Epithelial cell of proximal tubule (primary cell): ENCODE measurements at regions not wholly inside any gene's neighbourhood (a gene's known extent, or its start where the extent isn't known, plus 50 kb on each side); places are given as distances from the start of the nearest gene placed in this dataset.

Source experiments
- DNase-seq: peaks from one replicate; pipeline ENCODE4 v3.0.0-alpha.2; 2011; ENCODE audit warnings: low read depth
- H3K4me3 ChIP-seq: 2 replicates; pipeline ENCODE4 v1.5.1; 2011; ENCODE audit warnings: low read depth, mild to moderate bottlenecking, low read length
- CTCF ChIP-seq: conservative IDR thresholded peaks from 2 replicates; pipeline ENCODE4 v1.5.1; 2012; ENCODE audit warnings: low read depth, mild to moderate bottlenecking, low read length

- no peak for DNase-seq
- H3K4me3 ChIP-seq, result no peak overlapping the region
- no peak for TF ChIP-seq CTCF
Measured at GRCh38 chr13:110808138-110808537, 94.6 kb downstream of the ING1 start.

GRCh38 chr13:110809871-110810486 lies 96.5 kb downstream of the ING1 start:
- DNase-seq, result no peak
- no peak overlapping the region for H3K4me3 ChIP-seq
- no peak for TF ChIP-seq CTCF

GRCh38 chr13:110811008-110811720 lies 97.7 kb downstream of the ING1 start:
- no peak for TF ChIP-seq CTCF
- no peak for DNase-seq
- H3K4me3 ChIP-seq, result no peak overlapping the region

- no peak overlapping the region for H3K4me3 ChIP-seq
- DNase-seq, result no peak
- no peak for TF ChIP-seq CTCF
Measured at GRCh38 chr13:110811771-110812120, 98.2 kb downstream of the ING1 start.

GRCh38 chr13:110812121-110812868 lies 98.8 kb downstream of the ING1 start:
- DNase-seq, result no peak
- TF ChIP-seq CTCF, result no peak
- H3K4me3 ChIP-seq, result no peak overlapping the region

- no peak for DNase-seq
- H3K4me3 ChIP-seq, result no peak overlapping the region
Measured at GRCh38 chr13:110812869-110813645, 99.6 kb downstream of the ING1 start.

More at GRCh38 chr13:110812869-110813645, 99.6 kb downstream of the ING1 start:
- no peak for TF ChIP-seq CTCF
